Body of pancreas (tissue), 4 donors: ENCODE measurements at regions not wholly inside any gene's neighbourhood (a gene's known extent, or its start where the extent isn't known, plus 50 kb on each side); places are given as distances from the start of the nearest gene placed in this dataset.

Experiments
- CTCF ChIP-seq, 7 experiments: fragments of 450-650 bp in 4 of 7; fragments of 200-600 bp in 3 of 7; sonication (generic) in 3 of 7; IDR thresholded peaks; one replicate each; pipeline ENCODE4 v1.5.1; 2016 to 2019; ENCODE audit warnings: antibody characterized with exemption in 7 of 7
- POLR2A ChIP-seq, 3 donors: fragments of 450-650 bp; IDR thresholded peaks; one replicate each; pipeline ENCODE4 v1.6.1; 2016; ENCODE audit warnings: antibody characterized with exemption in 3 of 3, mild to moderate bottlenecking in 2 of 3

- no peak for TF ChIP-seq CTCF (IDR thresholded peaks at IDR 0.05)
- no peak for TF ChIP-seq POLR2A (IDR thresholded peaks at IDR 0.05)
These were observed 113.7 kb upstream of the TSPAN5 start for GRCh38 chr4:98771959-98772632.
